ENCODE measurements at regions not wholly inside any gene's neighbourhood (a gene's known extent, or its start where the extent isn't known, plus 50 kb on each side); places are given as distances from the start of the nearest gene placed in this dataset.

DNA sequence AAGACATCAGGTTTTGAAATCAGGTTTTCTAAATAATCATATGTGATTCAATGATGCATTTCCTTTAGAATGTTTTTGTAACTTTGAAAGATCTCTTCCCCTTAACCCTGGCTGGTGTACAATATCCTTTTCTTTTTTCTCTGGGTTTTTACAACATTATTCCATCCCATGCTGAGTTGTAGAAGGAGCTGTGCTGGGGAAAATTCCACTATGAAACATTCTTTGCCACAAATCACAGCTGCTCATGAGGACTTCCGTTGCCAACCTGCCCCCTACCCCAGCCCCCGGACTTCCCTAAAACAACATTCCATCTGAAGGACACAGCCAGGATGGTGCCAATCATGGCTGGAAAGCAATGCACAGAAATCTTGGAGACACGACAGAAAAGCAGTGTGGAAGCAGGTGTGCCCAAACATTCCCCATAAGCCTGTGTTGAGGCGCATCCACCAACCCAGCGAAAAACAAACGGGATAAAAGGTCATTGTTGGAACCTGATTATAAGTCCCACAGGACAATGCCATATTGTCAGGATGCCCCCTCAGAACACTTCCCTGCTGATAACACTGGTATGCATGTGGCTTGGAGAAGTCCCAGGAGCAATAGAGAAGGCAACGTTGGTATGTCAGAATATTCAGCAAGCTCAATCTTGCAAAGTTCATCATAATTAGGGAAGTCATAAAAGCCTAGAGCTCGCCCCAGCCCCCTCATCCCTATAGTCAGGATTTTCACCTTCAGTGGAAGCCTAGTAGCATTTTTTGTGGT, 475.0 kb downstream of the HS3ST3B1 start:
- Mint-ChIP-seq H3K27me3 (ENCODE audit: insufficient read depth, unreplicated experiment) (no peaks in the 10 kb centered on the region), H3K9me3 (ENCODE audit: unreplicated experiment) (no peaks in the 10 kb centered on the region), H3K4me3 (ENCODE audit: unreplicated experiment) (no peak overlapping the region), H3K36me3 (ENCODE audit: insufficient read depth, unreplicated experiment) (no peaks in the 10 kb centered on the region), H3K4me1 (ENCODE audit: low read depth, unreplicated experiment) (no peaks in the 10 kb centered on the region), H3K27ac (ENCODE audit: unreplicated experiment) (no peak overlapping the region)
- BruUV-seq (replicated peaks): no TSS peak
- TF ChIP-seq, protein P1, sequence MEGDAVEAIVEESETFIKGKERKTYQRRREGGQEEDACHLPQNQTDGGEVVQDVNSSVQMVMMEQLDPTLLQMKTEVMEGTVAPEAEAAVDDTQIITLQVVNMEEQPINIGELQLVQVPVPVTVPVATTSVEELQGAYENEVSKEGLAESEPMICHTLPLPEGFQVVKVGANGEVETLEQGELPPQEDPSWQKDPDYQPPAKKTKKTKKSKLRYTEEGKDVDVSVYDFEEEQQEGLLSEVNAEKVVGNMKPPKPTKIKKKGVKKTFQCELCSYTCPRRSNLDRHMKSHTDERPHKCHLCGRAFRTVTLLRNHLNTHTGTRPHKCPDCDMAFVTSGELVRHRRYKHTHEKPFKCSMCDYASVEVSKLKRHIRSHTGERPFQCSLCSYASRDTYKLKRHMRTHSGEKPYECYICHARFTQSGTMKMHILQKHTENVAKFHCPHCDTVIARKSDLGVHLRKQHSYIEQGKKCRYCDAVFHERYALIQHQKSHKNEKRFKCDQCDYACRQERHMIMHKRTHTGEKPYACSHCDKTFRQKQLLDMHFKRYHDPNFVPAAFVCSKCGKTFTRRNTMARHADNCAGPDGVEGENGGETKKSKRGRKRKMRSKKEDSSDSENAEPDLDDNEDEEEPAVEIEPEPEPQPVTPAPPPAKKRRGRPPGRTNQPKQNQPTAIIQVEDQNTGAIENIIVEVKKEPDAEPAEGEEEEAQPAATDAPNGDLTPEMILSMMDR (IDR thresholded peaks at IDR 0.05; ENCODE audit: insufficient read depth in 1 of 2, low read depth in 1 of 2, low read length in 1 of 2, severe bottlenecking in 1 of 2, unreplicated experiment in 1 of 2): no peak
- H3K4me3 ChIP-seq (ENCODE audit: low read depth, low read length): no peak overlapping the region
- no peaks in the 10 kb centered on the region for H3K36me3 ChIP-seq (ENCODE audit: control insufficient read depth, insufficient read depth, low read length)
- POLR2A ChIA-PET: no interaction called here
- DNase-seq: no peak
- no peaks in the 10 kb centered on the region for H3K27me3 ChIP-seq (replicated peaks; ENCODE audit: control insufficient read depth, insufficient read depth, low read length)
- no peaks in the 10 kb centered on the region for H3K4me1 ChIP-seq
- intact Hi-C loops (cut with micrococcal nuclease; ENCODE audit: unreplicated experiment): no loop called here
- CTCF ChIA-PET: no interaction called here
- no peaks in the 10 kb centered on the region for H3K9me3 ChIP-seq

DNA sequence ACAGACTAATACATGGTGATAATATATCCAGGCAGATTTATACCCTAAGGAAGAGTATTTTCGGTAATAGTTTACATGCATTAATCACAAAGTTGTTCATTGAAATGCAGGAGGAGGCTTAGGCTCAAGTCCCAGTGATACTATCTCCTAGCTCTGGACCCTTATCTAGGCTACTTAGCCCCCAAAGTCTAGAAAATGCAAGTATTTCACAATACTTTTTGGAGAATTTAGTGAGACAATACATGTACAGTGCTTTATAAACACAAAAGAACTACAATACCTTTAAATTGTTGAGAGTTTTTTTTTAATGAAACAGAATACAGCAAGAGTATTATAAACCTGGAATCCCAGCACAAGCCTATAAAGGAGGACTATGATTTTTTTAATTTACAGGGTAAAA, 473.9 kb downstream of the HS3ST3B1 start:
- no peaks in the 10 kb centered on the region for H3K4me1 Mint-ChIP-seq (ENCODE audit: low read depth, unreplicated experiment)
- Histone ChIP-seq H3K36me3 (ENCODE audit: control insufficient read depth, insufficient read depth, low read length) (no peaks in the 10 kb centered on the region), H3K27me3 (replicated peaks; ENCODE audit: control insufficient read depth, insufficient read depth, low read length) (no peaks in the 10 kb centered on the region), H3K9me3 (no peaks in the 10 kb centered on the region), H3K4me1 (no peaks in the 10 kb centered on the region), H3K4me3 (ENCODE audit: low read depth, low read length) (no peak overlapping the region)
- ChIA-PET CTCF (no interaction called here), POLR2A (no interaction called here)
- TF ChIP-seq, protein P1 (IDR thresholded peaks at IDR 0.05; ENCODE audit: insufficient read depth in 1 of 2, low read depth in 1 of 2, low read length in 1 of 2, severe bottlenecking in 1 of 2, unreplicated experiment in 1 of 2): no peak
- no peak for DNase-seq
- H3K4me3 Mint-ChIP-seq (ENCODE audit: unreplicated experiment): no peak overlapping the region
- no peak overlapping the region for H3K27ac Mint-ChIP-seq (ENCODE audit: unreplicated experiment)
- intact Hi-C loops (cut with micrococcal nuclease; ENCODE audit: unreplicated experiment): no loop called here
- H3K9me3 Mint-ChIP-seq (ENCODE audit: unreplicated experiment): no peaks in the 10 kb centered on the region
- no peaks in the 10 kb centered on the region for H3K27me3 Mint-ChIP-seq (ENCODE audit: insufficient read depth, unreplicated experiment)
- BruUV-seq (replicated peaks): no TSS peak
- no peaks in the 10 kb centered on the region for H3K36me3 Mint-ChIP-seq (ENCODE audit: insufficient read depth, unreplicated experiment)

DNA sequence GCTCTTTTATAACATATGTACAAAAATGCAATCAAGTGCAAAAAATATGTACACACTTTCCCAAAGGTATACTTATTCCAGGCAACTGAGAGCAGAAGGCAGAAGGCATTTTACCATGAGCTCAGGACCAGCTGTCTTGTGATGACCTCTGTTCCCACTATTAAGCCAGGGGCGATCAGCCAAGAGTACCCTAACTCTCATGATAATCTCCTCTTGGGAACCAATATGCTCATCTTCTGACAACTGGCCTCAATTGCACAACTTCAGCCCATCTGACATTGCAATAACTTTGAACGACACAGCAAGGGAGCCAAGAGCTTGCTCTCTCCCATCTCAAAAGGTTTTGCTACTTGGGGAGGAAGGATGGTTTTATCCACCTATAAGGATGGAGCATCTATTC, 471.9 kb downstream of the HS3ST3B1 start:
- H3K27ac Mint-ChIP-seq (ENCODE audit: unreplicated experiment): no peak overlapping the region
- no peaks in the 10 kb centered on the region for H3K27me3 ChIP-seq (replicated peaks; ENCODE audit: control insufficient read depth, insufficient read depth, low read length)
- H3K27me3 Mint-ChIP-seq (ENCODE audit: insufficient read depth, unreplicated experiment): no peaks in the 10 kb centered on the region
- no peak for DNase-seq
- H3K4me1 Mint-ChIP-seq (ENCODE audit: low read depth, unreplicated experiment): no peaks in the 10 kb centered on the region
- no peak overlapping the region for H3K4me3 ChIP-seq (ENCODE audit: low read depth, low read length)
- H3K4me1 ChIP-seq: no peaks in the 10 kb centered on the region
- H3K36me3 Mint-ChIP-seq (ENCODE audit: insufficient read depth, unreplicated experiment): no peaks in the 10 kb centered on the region
- POLR2A ChIA-PET: no interaction called here
- BruUV-seq (replicated peaks): no TSS peak
- no peaks in the 10 kb centered on the region for H3K9me3 Mint-ChIP-seq (ENCODE audit: unreplicated experiment)
- intact Hi-C loops (cut with micrococcal nuclease; ENCODE audit: unreplicated experiment): no loop called here
- H3K36me3 ChIP-seq (ENCODE audit: control insufficient read depth, insufficient read depth, low read length): no peaks in the 10 kb centered on the region
- TF ChIP-seq, protein P1 (IDR thresholded peaks at IDR 0.05; ENCODE audit: insufficient read depth in 1 of 2, low read depth in 1 of 2, low read length in 1 of 2, severe bottlenecking in 1 of 2, unreplicated experiment in 1 of 2): no peak
- CTCF ChIA-PET: no interaction called here
- H3K4me3 Mint-ChIP-seq (ENCODE audit: unreplicated experiment): no peak overlapping the region
- no peaks in the 10 kb centered on the region for H3K9me3 ChIP-seq

Data from Caco-2 (cell line).